SK-N-MC (cell line): ENCODE measurements at regions not wholly inside any gene's neighbourhood (a gene's known extent, or its start where the extent isn't known, plus 50 kb on each side); places are given as distances from the start of the nearest gene placed in this dataset.

ENCODE experiments used
- EZH2 ChIP-seq: fragments of 200-600 bp; sonication (generic); IDR thresholded peaks from one replicate; pipeline ENCODE4 v1.6.1; 2017; ENCODE audit warnings: antibody characterized with exemption
- POLR2AphosphoS5 ChIP-seq: IDR thresholded peaks from 2 replicates; pipeline ENCODE4 v1.6.1; 2012; ENCODE audit warnings: mild to moderate bottlenecking, low read depth, low read length, borderline replicate concordance

DNA sequence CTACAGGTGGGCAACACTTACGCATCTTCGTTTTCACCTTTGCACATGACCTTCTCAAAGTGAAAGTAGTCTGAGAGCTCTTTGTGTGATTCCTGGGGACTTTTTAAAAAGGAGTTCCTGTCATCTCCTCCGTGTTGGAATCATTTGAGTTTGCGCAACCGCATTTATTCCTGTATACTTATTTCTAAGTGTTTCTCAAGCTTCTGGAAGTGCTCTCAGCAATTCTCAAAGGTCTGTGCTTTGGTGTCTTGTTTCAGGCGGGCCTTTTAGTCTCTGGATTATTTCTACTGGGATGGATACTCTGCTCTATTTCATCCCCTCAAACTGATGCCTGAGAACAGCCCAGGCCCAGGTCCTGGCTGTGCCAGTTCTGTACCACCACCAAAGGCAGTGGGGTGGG is 226.5 kb upstream of the TUT7 start:
- TF ChIP-seq POLR2AphosphoS5 (no peak), EZH2 (no peak)
